ENCODE measurements at regions not wholly inside any gene's neighbourhood (a gene's known extent, or its start where the extent isn't known, plus 50 kb on each side); places are given as distances from the start of the nearest gene placed in this dataset.
"Not testable (repeated sequence)": the region's sequence is repeated elsewhere in the genome, so short reads cannot be mapped to it uniquely, and the experiment has no call there.

DNA sequence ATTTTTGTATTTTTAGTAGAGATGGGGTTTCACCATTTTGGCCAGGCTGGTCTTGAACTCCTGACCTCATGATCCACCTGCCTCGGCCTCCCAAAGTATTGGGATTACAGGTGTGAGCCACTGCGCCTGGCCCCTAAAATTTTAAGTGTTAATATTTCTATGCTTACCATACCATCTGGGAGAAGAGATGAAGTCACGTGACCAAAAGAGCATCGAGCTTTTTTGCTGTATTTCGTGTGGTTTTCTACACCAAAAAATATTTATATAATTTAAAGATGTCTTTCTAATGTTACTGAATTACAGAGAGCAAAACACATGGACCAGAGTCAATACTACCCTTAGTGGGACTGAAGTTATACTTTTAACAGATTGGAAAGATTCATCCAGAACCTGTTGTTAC lies 400.9 kb downstream of the SOCS6 start:
- DNase-seq (ENCODE audit: low spot score); FAIRE-seq: not testable (repeated sequence)

DNA sequence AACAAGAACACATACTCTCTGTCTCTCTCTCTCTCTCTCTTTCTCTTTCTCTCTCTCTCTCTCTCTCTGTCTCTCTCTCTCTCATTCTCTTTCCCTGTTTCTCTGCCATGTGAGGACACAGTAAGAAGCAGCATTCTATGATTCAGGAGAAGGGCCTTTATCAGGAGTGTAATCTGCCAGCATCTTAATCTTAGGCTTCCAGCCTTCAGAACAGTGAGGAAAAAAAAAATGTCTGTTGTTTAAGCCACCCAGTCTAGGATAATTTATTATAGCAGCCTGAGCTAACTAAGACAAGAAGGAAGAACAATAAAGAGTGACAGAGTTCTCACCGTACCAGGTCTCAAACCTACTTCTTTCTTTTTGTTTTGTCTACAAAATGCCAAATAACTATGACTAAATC lies 399.4 kb downstream of the SOCS6 start:
- FAIRE-seq (no peak), DNase-seq (ENCODE audit: low spot score) (no peak)

DNA sequence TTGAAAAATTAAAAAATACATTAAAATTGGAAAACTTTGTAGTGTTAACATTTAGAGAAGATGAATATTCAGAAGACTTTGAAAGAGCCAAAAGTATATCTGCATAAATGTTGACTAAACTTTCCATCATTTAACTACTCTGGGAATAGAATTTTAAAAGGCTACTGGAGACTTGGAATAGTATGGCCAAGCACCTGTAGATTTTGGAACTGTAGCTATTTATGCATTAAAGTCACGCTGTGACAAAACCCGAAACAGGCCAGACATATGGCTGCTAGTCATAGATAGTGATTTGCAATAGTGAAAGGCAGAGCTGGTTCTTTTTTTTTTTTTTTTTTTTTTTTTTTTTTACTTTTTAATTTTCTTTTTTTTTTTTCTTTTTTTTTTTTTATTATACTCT lies 396.0 kb downstream of the SOCS6 start:
- FAIRE-seq (no peak), DNase-seq (ENCODE audit: low spot score) (no peak)

DNA sequence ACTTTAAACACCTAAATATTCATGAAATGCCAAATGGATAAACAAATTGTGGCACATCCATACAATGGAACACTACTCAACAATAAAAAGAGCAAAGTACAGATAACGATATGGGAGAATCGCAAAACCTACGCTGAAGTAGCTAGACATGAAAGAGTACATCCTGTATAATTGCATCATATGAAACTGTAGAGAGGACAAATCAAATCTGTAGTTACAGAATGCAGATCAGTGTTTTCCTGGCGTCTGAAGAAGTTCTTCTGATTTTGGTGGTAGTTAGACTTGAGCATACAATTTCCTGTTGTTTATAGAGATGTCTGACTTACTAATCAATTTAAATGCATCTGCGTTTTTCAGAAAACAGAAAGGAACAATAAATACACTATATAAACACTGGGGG lies 394.4 kb downstream of the SOCS6 start:
- DNase-seq (ENCODE audit: low spot score) (no peak), FAIRE-seq (no peak)

DNA sequence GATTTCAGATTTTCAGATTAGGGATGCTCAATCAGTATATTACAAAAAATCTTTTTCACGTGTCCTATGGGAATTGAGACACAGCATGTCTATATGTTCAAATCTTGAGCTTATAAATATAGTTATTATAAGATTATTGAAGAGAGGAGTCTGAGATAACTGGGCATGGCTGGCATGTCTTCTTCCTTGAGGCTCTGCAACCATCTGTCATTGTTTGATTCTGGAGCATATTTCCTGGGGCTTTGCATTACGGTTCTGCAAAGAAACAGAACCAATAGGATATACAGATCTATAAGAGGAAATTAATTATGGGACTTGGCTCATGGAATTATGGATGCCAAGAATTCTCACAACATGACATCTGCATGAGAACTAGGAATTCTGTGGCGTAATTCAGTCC lies 386.1 kb downstream of the SOCS6 start:
- no peak for DNase-seq (ENCODE audit: low spot score)
- no peak for FAIRE-seq

DNA sequence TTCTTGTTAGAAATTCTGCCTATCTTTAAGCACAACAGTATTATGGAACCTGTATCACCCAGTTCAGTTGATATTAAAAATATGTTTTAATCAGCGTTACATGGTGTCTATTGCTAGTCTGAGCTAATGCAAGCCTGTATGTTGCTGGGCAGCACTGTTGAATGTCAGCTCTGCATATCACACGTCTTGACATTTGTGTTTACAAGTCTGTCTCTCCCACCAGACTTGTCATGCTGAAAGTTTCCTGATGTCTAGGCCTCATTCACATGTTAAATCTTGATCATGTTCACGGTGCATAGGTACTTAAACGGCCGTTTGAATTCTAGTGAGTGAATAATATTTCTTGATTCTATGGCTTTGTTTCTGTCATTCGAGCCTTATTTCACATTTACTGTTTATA lies 385.0 kb downstream of the SOCS6 start:
- FAIRE-seq = no peak

DNA sequence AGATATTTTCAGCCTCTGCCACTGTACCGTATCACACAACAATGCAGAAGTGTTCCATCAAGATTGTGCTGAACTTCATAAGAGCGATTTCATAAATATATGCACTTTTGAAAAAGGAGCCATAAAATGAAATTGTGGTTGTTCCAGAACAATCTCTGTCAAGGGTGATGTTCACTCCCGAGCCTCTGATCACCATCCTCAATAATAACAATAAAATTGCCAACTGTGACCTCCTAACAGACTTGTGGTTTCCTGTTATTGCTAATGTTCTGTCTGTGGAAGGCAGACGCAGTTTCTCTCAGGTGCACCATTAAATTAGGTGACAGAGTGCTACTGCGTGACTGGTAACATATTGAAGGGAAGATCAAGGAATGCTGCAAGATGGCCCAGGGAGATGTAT lies 383.7 kb downstream of the SOCS6 start:
- DNase-seq (ENCODE audit: low spot score) (no peak), FAIRE-seq (no peak)

More for the DNA sequence above, 385.0 kb downstream of the SOCS6 start:
- no peak for DNase-seq (ENCODE audit: low spot score)

DNA sequence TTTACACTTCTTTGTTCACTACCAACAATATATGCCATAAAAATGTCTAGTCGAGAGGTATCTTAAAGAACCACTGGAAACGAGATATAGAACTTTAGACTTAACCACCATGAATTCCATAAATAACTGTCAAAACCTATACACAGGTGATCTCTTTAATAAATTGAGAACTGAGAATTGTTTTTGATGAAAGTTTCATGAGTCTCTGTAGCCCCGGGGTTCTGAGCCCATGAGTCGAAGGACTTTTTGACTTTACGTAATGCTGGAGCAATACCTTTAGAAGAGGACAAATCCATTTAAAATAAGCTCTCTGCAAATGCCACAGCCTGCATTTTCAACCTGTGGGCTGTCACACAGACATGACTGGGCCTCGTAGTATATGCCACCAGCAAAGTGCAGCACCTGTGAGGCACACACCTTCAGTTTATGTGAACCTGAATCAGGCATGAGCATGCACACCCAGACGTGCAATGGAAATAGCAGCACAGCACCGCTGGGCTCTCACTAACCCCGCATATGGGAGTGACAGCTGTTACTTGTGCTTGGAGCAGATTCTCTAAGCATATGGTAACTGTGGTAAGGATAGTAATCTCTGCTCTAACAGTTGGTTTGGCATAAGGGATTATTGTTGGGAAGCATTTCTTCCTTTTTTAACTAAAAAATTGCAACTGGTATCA lies 383.2 kb downstream of the SOCS6 start:
- FAIRE-seq (no peak), DNase-seq (ENCODE audit: low spot score) (no peak)

DNA sequence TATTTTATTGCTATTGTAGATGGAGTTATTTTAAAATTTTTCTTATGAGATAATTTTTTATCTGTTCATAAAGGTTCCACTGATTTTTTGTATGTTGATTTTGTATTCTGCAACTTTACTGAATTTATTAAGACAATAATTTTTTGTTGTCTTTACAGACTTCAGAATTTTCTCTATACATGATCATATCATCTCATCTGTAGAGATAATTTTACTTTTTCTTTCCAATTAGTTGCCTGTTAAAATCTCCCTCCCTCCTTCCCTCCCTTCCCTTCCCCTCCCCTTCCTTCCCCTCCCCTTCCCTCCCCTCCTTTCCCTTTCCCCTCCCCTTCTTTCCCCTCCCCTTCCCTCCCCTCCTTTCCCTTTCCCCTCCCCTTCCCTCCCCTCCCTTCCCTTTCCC lies 378.1 kb downstream of the SOCS6 start:
- FAIRE-seq (no peak), DNase-seq (ENCODE audit: low spot score) (no peak)

DNA sequence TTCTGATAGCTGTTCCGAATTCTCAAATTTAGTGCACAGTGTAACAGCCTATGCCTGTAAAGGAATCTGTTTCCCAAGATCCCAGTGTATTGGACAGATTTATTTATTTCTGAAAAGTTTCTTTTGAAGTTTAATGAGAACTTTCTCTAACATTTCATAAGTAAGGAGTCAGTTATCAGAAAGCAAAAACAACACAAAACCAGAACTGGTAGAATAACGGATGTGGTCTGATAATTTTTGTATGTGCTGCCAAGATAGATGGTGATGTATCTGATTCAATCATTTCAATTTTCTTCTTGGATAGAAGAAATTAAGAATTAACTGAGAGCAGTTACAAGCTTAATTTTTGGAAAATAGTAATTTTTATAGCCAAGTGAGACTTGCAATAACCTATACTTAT lies 374.3 kb downstream of the SOCS6 start:
- DNase-seq (ENCODE audit: low spot score) (no peak), FAIRE-seq (no peak)

DNA sequence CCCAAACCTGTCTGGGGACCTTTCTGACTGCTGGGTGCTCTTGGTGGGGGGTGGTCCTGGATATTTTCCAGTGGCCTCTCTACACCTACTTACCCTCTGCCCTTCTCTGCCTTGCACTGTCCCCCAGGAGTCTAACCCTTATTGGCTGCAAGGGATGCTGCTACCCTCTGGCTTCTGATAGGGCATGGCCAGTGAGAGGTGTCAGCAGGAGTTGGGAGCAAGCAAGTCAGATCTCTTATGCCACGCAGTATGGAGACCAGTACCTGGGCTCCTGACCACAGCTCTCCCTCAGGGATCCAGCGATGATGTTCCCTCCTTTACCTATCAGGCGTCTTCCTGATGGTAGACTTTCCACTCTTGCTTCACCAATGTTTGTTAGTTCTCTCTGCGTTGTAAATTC lies 373.7 kb downstream of the SOCS6 start:
- DNase-seq (ENCODE audit: low spot score) = no peak
- no peak for FAIRE-seq

DNA sequence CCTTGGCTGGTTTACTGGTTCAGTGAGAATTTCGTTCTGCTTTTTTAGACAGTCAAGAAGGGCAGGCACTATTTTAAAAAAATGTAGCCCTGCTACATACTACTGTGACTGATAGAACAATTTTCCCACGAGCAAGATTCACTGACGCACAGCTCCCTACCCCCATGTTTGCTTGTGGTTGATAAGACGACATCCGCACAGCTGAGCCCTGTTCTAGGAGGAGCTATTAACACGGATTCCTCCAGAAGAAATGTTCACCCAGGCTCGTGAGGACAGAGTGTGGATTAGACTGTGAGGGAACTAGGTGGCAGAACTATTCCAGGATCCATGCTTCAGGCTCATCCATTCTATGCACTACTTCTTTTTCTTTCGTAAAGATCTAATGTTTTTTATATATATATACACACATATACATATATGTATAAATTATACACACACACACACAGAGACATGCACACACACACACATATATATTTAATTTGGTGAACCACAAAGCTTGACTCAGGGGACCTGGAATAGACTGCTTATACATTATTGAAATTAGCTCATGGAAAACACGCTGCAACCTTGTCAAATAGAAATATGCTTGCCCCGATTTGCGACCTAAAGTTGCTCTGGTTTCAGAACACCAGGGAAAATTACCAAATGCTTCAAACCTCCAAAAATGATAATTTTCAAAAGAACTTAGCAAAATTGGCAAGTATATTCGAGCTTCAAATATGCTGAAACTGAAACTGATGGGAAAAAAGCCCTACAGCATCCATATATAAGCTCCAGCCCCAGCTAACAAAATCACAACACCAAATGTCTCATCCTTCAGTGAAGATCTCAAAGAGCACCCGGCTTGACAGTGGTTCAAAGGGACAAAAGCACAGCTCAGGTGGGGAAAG lies 370.4 kb downstream of the SOCS6 start:
- no peak for DNase-seq (ENCODE audit: low spot score)
- FAIRE-seq = no peak

DNA sequence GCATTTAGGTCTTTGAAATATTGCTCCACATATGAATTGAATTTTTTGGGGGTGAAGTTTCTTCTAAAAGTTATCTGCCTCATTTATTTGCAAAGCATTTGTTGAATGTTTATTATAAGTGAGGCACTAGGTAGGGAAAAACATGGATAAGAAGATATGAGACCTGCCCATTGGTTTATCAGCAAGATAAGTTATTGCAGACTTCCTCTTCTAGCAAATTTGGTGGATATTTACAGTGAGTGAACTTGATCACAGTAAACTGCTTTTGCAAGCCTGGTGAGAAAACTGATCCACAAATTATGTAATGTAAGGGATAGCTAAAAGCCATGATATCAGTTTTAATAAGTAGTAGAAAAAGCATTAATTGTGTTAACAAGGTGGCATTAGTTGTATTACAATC lies 364.8 kb downstream of the SOCS6 start:
- no peak for FAIRE-seq
- no peak for DNase-seq (ENCODE audit: low spot score)

DNA sequence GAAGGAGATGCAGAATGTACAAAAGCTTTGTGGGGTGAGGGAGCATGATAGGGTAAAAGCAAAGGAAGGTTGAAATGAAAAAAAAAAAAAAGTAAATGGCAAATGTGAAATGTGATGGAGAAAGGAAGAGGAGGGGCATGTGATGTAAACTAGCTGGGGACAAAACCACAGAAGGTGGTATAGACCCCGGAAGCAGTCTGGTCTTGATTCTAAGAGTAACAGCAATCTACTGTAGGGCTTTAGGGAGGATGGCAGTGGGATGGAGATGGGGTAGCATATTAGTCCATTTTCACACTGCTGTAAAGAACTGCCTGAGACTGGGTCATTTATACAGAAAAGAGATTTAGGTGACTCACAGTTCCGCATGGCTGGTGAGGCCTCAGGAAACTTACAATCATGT lies 362.0 kb downstream of the SOCS6 start:
- DNase-seq (ENCODE audit: low spot score) = no peak

DNA sequence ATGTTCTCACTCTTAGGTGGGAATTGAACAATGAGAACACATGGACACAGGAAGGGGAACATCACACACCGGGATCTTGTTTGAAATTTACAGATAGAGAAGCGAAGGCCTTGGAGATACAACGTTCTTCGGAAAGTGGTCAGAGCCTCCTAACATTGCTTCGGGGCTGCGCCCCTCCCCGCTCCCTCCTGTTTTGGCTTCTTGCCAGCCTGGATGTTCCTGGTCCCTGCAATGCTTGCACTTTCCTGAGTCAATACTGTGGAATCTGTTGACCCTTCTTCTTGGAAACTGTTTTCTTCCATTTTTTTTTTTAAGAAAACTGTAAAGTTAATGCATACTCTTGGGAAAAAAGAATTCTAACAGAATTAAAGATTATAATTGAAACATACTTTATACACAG lies 360.8 kb downstream of the SOCS6 start:
- no peak for FAIRE-seq
- DNase-seq (ENCODE audit: low spot score) = no peak

More for the DNA sequence above, 362.0 kb downstream of the SOCS6 start:
- FAIRE-seq = no peak

DNA sequence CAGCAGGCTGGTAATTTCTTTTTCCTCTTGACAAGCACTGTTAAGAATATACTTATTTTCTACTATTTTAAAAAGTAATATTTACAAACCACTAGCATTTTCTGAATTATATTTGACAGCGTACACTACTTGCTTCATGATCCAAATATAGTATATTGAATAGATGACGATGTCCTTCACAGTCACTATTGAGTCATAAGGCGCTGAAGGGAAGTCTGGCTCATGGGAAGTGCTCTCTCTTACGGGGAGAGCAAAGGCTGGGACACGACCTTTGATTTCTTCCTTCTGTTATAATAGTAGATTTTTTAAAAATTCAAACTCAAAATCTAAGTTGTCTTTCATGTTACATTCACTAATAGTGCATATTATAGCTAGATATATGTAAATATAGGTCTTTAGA lies 357.1 kb downstream of the SOCS6 start:
- DNase-seq (ENCODE audit: low spot score) = no peak
- no peak for FAIRE-seq

DNA sequence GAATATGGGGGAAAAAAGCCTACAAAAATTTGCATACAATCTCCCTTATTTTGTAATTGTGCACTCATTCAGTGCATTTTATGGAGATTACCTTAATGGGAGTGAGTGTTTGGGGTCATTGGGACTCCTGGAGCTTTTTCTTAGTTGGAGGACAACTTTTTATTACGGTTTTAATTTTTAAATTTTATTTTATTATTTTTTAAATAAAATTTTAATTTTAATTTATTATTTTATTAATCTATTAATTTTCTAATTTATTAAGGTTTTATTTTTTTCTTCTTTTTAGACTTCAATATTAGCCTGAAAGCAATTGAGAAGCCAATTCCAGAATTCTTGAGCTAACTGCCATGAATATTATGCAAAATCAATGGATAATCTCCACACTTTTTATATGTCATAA lies 355.0 kb downstream of the SOCS6 start:
- FAIRE-seq (no peak), DNase-seq (ENCODE audit: low spot score) (no peak)

DNA sequence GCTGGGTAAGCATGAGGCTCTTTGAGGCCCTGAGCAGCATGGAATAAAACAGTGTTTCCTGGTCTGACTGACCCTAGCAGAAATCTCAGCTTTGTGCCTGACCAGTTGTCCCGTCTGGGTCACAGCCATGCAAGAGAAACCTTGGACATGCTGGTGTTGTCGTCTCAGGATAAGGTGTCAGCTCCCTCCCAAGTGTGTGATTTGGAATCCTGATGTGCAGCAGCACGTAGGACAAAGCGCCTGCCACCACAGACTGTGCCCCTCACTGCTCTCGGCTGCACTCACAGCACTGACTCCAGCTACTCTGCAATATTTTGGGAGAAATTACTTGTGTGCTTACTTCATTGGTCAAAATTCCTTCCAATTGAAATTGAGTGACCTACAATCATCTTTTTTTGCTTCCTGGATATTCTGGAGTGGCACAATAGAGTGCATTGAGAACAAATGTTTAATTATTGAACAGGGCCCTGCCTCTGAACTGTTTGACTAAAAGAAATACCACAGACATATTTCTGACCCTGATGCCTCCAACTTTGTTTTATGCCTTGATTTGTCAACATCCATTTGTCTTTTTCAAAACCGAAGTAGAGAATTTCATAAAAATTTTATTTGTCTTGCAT lies 352.4 kb downstream of the SOCS6 start:
- DNase-seq (ENCODE audit: low spot score) = no peak
- no peak for FAIRE-seq

DNA sequence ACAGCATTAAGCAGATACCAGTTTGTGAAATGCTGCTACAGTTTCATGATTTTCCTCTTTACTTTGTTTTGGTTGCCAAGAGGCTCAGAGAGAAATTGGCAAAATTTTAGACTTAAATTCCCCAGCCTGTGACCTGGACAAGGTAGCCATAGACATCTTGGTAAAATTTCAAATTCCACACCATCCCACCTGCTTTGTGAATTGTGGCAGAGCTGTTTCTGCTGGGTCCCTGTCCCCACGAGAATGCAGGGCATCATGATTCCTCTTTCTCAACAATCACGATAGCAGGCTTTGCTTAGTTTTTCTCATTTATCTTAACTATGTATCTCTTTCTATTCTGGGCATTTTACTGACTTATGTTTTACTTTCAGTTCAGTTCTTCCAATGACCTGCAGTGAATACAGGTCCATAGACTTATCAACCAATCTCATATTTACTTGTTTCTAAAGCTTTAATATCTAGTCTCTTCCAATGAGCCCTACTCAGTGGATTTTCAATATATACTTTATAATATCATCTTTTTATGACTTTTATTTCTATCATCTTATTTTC lies 351.6 kb downstream of the SOCS6 start:
- DNase-seq (ENCODE audit: low spot score) = no peak
- no peak for FAIRE-seq

DNA sequence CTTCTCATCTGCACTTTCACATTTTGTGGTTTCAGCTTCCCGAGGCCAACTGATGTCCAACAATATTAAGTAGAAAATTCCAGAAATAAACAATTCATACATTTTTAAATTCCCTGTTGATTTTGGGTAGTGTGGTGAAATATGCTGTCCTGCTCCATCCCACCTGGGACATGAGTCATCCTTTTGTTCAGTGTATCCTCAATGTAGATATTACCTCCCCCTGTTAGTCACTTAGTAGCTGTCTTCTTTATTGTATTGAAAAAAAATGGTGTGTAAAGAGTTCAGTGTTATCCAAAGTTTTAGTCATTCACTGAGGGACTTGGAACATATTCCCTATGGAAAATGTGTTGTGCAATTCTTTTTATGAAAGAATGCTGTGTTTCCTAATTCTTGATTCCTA lies 348.1 kb downstream of the SOCS6 start:
- DNase-seq (ENCODE audit: low spot score) = no peak
- FAIRE-seq = no peak

DNA sequence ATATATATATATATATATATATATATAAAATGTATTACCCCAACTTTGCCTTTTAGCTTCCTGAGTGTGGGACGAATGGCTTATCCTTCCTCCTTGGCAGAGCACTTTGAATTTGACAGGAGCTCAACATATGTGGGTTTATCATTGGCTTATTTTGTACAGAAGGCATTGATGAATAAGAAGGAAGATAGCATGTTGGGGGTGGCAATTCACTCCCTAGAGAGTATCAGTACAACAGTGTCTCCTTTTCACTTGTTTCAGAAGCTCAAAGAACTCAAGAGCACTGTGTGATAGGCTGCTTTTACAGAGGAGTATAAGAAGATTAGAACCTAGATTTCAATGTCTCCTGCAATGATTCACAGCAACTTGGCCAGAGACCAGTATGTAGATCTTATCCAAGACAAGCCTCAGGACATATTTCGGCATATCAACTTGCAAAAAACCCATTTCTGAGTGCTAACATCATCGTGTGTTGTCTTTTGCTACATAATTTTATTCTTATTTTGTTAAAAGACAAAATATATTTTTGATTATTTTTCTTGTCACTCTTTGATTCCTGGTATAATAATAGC lies 345.8 kb downstream of the SOCS6 start:
- no peak for DNase-seq (ENCODE audit: low spot score)

More for the DNA sequence above, 345.8 kb downstream of the SOCS6 start:
- FAIRE-seq = no peak
